Mesenchymal stem cell (in vitro differentiated cells and primary cell): ENCODE measurements at regions not wholly inside any gene's neighbourhood (a gene's known extent, or its start where the extent isn't known, plus 50 kb on each side); places are given as distances from the start of the nearest gene placed in this dataset.

ENCODE experiments used
- DNase-seq: peaks from one replicate; pipeline ENCODE4 v3.0.0-alpha.2; 2013
- H2AFZ ChIP-seq: one replicate; pipeline ENCODE4 v1.6.1; 2013; ENCODE audit warnings: low read depth, mild to moderate bottlenecking, control low read depth, inconsistent platforms, low read length, moderate library complexity
- H2AK5ac ChIP-seq: 2 replicates; pipeline ENCODE4 v1.6.1; 2013; ENCODE audit warnings: low read length, moderate library complexity, mild to moderate bottlenecking, inconsistent platforms; ENCODE audit not compliant: severe bottlenecking
- H2BK120ac ChIP-seq: one replicate; pipeline ENCODE4 v1.6.1; 2013; ENCODE audit warnings: low read depth, mild to moderate bottlenecking, inconsistent platforms, low read length, moderate library complexity
- H2BK12ac ChIP-seq, 2 experiments: one replicate each; pipeline ENCODE4 v1.6.1; 2013; ENCODE audit warnings: inconsistent platforms in 2 of 2, low read length in 2 of 2, mild to moderate bottlenecking in 2 of 2, moderate library complexity in 2 of 2, control low read depth in 1 of 2
- H2BK15ac ChIP-seq: one replicate; pipeline ENCODE4 v1.6.1; 2013; ENCODE audit warnings: mild to moderate bottlenecking, low read depth, inconsistent platforms; ENCODE audit not compliant: poor library complexity, severe bottlenecking
- H2BK5ac ChIP-seq: 2 replicates; pipeline ENCODE4 v1.6.1; 2013; ENCODE audit warnings: low read depth, mild to moderate bottlenecking, low read length, control low read depth, inconsistent platforms; ENCODE audit not compliant: poor library complexity, severe bottlenecking
- H3K14ac ChIP-seq, 2 experiments: one replicate each; pipeline ENCODE4 v1.6.1; 2013; ENCODE audit warnings: inconsistent platforms in 2 of 2, low read length in 2 of 2, control low read depth in 1 of 2, mild to moderate bottlenecking in 1 of 2, moderate library complexity in 1 of 2
- H3K18ac ChIP-seq, 2 experiments: one replicate each; pipeline ENCODE4 v1.6.1; 2013; ENCODE audit warnings: inconsistent platforms in 2 of 2, low read length in 2 of 2, control low read depth in 1 of 2, low read depth in 1 of 2, mild to moderate bottlenecking in 1 of 2
- H3K23ac ChIP-seq, 2 experiments: one replicate each; pipeline ENCODE4 v1.6.1; 2013; ENCODE audit warnings: inconsistent platforms in 2 of 2, low read length in 2 of 2, mild to moderate bottlenecking in 2 of 2, moderate library complexity in 2 of 2, control low read depth in 1 of 2
- H3K27ac ChIP-seq: 2 replicates; pipeline ENCODE4 v1.5.1; 2013; ENCODE audit warnings: mild to moderate bottlenecking, moderate library complexity, low read length, control low read depth, inconsistent platforms; ENCODE audit not compliant: poor library complexity, severe bottlenecking
- H3K27me3 ChIP-seq, 2 experiments: 2 replicates each; pipeline versions ENCODE4 v1.6.1 to v1.7.0; 2013; ENCODE audit warnings: low read length in 2 of 2, mild to moderate bottlenecking in 2 of 2, moderate library complexity in 2 of 2, control low read depth in 1 of 2, inconsistent platforms in 1 of 2; ENCODE audit not compliant: control insufficient read depth in 1 of 2, insufficient read depth in 1 of 2
- H3K36me3 ChIP-seq, 2 experiments: 2 replicates each; pipeline versions ENCODE4 v1.6.1 to v1.7.0; 2013; ENCODE audit warnings: low read length in 2 of 2, control low read depth in 1 of 2, inconsistent platforms in 1 of 2, low read depth in 1 of 2, mild to moderate bottlenecking in 1 of 2; ENCODE audit not compliant: insufficient read depth in 2 of 2, control insufficient read depth in 1 of 2
- H3K4ac ChIP-seq, 2 experiments: one replicate each; pipeline ENCODE4 v1.6.1; 2013; ENCODE audit warnings: inconsistent platforms in 2 of 2, low read length in 2 of 2, mild to moderate bottlenecking in 2 of 2, moderate library complexity in 2 of 2, control low read depth in 1 of 2, low read depth in 1 of 2
- H3K4me1 ChIP-seq: 2 replicates; pipeline ENCODE4 v1.6.1; 2013; ENCODE audit warnings: low read depth, low read length, control low read depth; ENCODE audit not compliant: control insufficient read depth, insufficient read depth
- H3K4me2 ChIP-seq: 2 replicates; pipeline ENCODE4 v1.6.1; 2013; ENCODE audit warnings: low read length, mild to moderate bottlenecking, inconsistent platforms; ENCODE audit not compliant: poor library complexity, severe bottlenecking
- H3K4me3 ChIP-seq, 2 experiments: 2 replicates each; pipeline versions ENCODE4 v1.5.1 to v1.7.0; 2013; ENCODE audit warnings: low read length in 2 of 2, mild to moderate bottlenecking in 2 of 2, control low read depth in 1 of 2, low read depth in 1 of 2; ENCODE audit not compliant: insufficient read depth in 1 of 2
- H3K79me1 ChIP-seq: replicated peaks from 2 replicates; pipeline ENCODE4 v1.6.1; 2013; ENCODE audit warnings: mild to moderate bottlenecking, control low read depth, low read length, inconsistent platforms; ENCODE audit not compliant: poor library complexity, severe bottlenecking
- H3K9ac ChIP-seq: 2 replicates; pipeline ENCODE4 v1.7.0; 2013; ENCODE audit warnings: mild to moderate bottlenecking, low read length, moderate library complexity
- H3K9me3 ChIP-seq: 2 replicates; pipeline ENCODE4 v1.7.0; 2013; ENCODE audit warnings: mild to moderate bottlenecking, low read length; ENCODE audit not compliant: control insufficient read depth
- H4K8ac ChIP-seq: one replicate; pipeline ENCODE4 v1.6.1; 2013; ENCODE audit warnings: inconsistent platforms, mild to moderate bottlenecking, low read length, moderate library complexity
- H4K91ac ChIP-seq: one replicate; pipeline ENCODE4 v1.6.1; 2013; ENCODE audit warnings: mild to moderate bottlenecking, low read length, inconsistent platforms
- whole genome bisulfite sequencing: methylation state at CpG from one replicate; pipeline ENCODE4 v1.1.7; 2013; ENCODE audit warnings: mixed read lengths; 5-methylcytosine and 5-hydroxymethylcytosine counted together

GRCh38 chr10:4266416-4267085 lies 481.5 kb upstream of the KLF6 start:
- peak; percentile 17 for DNase-seq
- Histone ChIP-seq H2BK12ac (no peak overlapping the region), H3K27me3 (no peaks in the 10 kb centered on the region), H3K4me3 (no peak overlapping the region), H2BK5ac (no peak overlapping the region), H3K4me2 (no peak overlapping the region), H3K9me3 (no peaks in the 10 kb centered on the region), H2BK120ac (no peak overlapping the region), H4K8ac (no peak overlapping the region), H4K91ac (no peak overlapping the region), H3K23ac (no peak overlapping the region), H2BK15ac (no peak overlapping the region), H3K79me1 (no peaks in the 10 kb centered on the region), H3K4me1 (peaks cover 5% of the 10 kb centered on the region), H3K36me3 (no peaks in the 10 kb centered on the region), H3K18ac (peak overlapping the region in 1 of 2 experiments; percentile 1), H3K4ac (no peak overlapping the region), H3K9ac (peak overlapping the region; percentile 13), H3K14ac (peak overlapping the region in 1 of 2 experiments; percentile 68), H2AFZ (no peak overlapping the region), H3K27ac (no peak overlapping the region), H2AK5ac (no peak overlapping the region)
- 92% methylated on average over 3 of the region's 4 CpGs for WGBS

GRCh38 chr10:4265964-4266363 lies 481.0 kb upstream of the KLF6 start:
- H3K9me3 ChIP-seq = no peaks in the 10 kb centered on the region
- H3K27ac ChIP-seq = no peak overlapping the region
- no peak overlapping the region for H4K91ac ChIP-seq
- DNase-seq = no peak
- H3K9ac ChIP-seq = no peak overlapping the region
- H3K4ac ChIP-seq = peak overlapping the region in 1 of 2 experiments; percentile 14
- no peak overlapping the region for H2AK5ac ChIP-seq
- H3K4me3 ChIP-seq = no peak overlapping the region
- peak overlapping the region; percentile 18 for H2AFZ ChIP-seq
- peak overlapping the region in 1 of 2 experiments; percentile 8 for H3K18ac ChIP-seq
- H3K79me1 ChIP-seq = no peaks in the 10 kb centered on the region
- no peak overlapping the region for H3K4me2 ChIP-seq
- peak overlapping the region in 1 of 2 experiments; percentile 31 for H2BK12ac ChIP-seq
- no peak overlapping the region for H3K23ac ChIP-seq
- 94% methylated on average over 3 of the region's 3 CpGs for WGBS
- no peak overlapping the region for H4K8ac ChIP-seq
- H2BK120ac ChIP-seq = no peak overlapping the region
- no peak overlapping the region for H2BK5ac ChIP-seq
- no peaks in the 10 kb centered on the region for H3K27me3 ChIP-seq
- H3K36me3 ChIP-seq = no peaks in the 10 kb centered on the region
- H2BK15ac ChIP-seq = no peak overlapping the region
- peaks cover 4% of the 10 kb centered on the region for H3K4me1 ChIP-seq
- no peak overlapping the region for H3K14ac ChIP-seq

GRCh38 chr10:4264209-4264865 lies 479.3 kb upstream of the KLF6 start:
- Histone ChIP-seq H4K91ac (peak overlapping the region; percentile 77), H3K4ac (no peak overlapping the region), H2BK12ac (peak overlapping the region in 1 of 2 experiments; percentile 63), H3K27ac (no peak overlapping the region), H3K36me3 (no peaks in the 10 kb centered on the region), H3K18ac (peak overlapping the region in 1 of 2 experiments; percentile 37), H2AFZ (no peak overlapping the region), H3K9me3 (no peaks in the 10 kb centered on the region), H2AK5ac (no peak overlapping the region), H3K4me3 (no peak overlapping the region), H3K4me2 (no peak overlapping the region), H3K79me1 (no peaks in the 10 kb centered on the region), H3K23ac (no peak overlapping the region), H3K27me3 (no peaks in the 10 kb centered on the region), H2BK15ac (no peak overlapping the region), H4K8ac (no peak overlapping the region), H2BK5ac (no peak overlapping the region), H2BK120ac (peak overlapping the region; percentile 37), H3K4me1 (peaks cover 4% of the 10 kb centered on the region), H3K14ac (no peak overlapping the region), H3K9ac (no peak overlapping the region)
- WGBS = 96% methylated on average over 8 of the region's 8 CpGs
- DNase-seq = no peak

- H3K27me3 ChIP-seq = no peaks in the 10 kb centered on the region
- peak overlapping the region; percentile 46 for H2AK5ac ChIP-seq
- peak; percentile 20 for DNase-seq
- no peak overlapping the region for H3K4me2 ChIP-seq
- H4K8ac ChIP-seq = peak overlapping the region; percentile 81
- H3K4me1 ChIP-seq = peaks cover 4% of the 10 kb centered on the region
- peak overlapping the region; percentile 17 to 95 for H3K18ac ChIP-seq
- peak overlapping the region; percentile 37 for H2BK120ac ChIP-seq
- H3K9ac ChIP-seq = no peak overlapping the region
- peak overlapping the region; percentile 82 to 95 for H3K4ac ChIP-seq
- H3K4me3 ChIP-seq = no peak overlapping the region
- peak overlapping the region; percentile 69 to 97 for H2BK12ac ChIP-seq
- no peak overlapping the region for H3K23ac ChIP-seq
- peak overlapping the region; percentile 39 for H2BK15ac ChIP-seq
- 70% methylated on average over 3 of the region's 3 CpGs for WGBS
- no peaks in the 10 kb centered on the region for H3K79me1 ChIP-seq
- peak overlapping the region in 1 of 2 experiments; percentile 99 for H3K14ac ChIP-seq
- H3K27ac ChIP-seq = no peak overlapping the region
- H2AFZ ChIP-seq = peak overlapping the region; percentile 58
- H2BK5ac ChIP-seq = no peak overlapping the region
- H4K91ac ChIP-seq = peak overlapping the region; percentile 77
- no peaks in the 10 kb centered on the region for H3K9me3 ChIP-seq
- H3K36me3 ChIP-seq = no peaks in the 10 kb centered on the region
These were observed 478.6 kb upstream of the KLF6 start for GRCh38 chr10:4263601-4263921.
